ENCODE measurements at regions not wholly inside any gene's neighbourhood (a gene's known extent, or its start where the extent isn't known, plus 50 kb on each side); places are given as distances from the start of the nearest gene placed in this dataset.

DNA sequence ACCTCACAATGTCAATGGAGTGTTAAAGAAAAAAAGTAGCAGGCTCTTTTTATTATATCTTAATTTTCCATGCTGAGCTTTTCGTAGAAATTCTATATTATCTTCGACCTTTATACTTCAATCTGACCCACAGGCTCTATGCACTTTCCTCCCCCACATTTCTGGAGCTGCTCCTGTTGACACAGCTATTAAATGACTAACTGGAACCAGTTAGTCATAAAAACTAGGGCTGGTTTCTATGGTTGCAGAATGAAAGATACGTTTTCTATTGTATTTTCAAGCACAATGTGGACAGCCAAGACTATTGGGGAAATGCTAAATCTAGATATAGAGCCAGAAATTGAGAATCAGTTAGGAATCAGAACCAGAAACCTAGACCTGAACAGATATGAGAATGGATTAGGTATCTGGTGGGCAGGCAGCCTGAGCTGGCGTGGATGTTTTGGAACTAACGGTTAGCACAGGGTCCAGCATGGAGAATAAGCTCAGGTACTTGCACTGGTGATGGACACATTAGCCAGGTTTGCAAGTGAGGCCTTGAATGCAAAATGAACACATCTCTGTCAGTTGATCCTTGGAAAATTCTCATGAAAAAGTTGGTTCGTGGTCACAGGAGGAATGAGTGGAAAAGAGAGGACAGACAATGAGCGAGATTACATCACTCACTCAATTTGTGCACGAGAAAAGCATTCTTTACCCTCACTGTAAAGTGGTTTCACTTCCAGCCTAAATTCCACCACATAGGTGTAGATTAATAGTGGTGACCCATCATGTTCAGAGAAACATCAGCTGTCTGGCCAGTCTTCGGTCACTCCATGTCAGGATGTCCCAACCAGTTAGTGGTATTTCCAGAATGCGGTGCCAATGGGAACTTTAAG is 144.6 kb upstream of the EPHA4 start:
- ATAC-seq (ENCODE audit: low FRiP score) (no peak), DNase-seq (no peak)
- H3K27ac ChIP-seq (ENCODE audit: low read depth in 1 of 2, low read length in 2 of 2) = no peak overlapping the region
- WGBS, 2 donors = 77 to 78% methylated on average over 10 of the region's 10 CpGs
- H3K27me3 ChIP-seq (ENCODE audit: control insufficient read depth in 1 of 2, insufficient read depth in 2 of 2, low read length in 1 of 2) = no peaks in the 10 kb centered on the region
- no peak overlapping the region for H3K4me3 ChIP-seq (ENCODE audit: low read length in 2 of 2)
- intact Hi-C loops (cut with DNase I) = no loop called here
- peaks cover 1% of the 10 kb centered on the region for H3K9me3 ChIP-seq (ENCODE audit: control insufficient read depth, low read length)
- H3K36me3 ChIP-seq (ENCODE audit: control insufficient read depth in 1 of 2, insufficient read depth in 2 of 2, low read length in 1 of 2) = no peaks in the 10 kb centered on the region
- H3K4me1 ChIP-seq (ENCODE audit: control insufficient read depth in 1 of 2, insufficient read depth in 2 of 2, low read length in 2 of 2) = no peaks in the 10 kb centered on the region

DNA sequence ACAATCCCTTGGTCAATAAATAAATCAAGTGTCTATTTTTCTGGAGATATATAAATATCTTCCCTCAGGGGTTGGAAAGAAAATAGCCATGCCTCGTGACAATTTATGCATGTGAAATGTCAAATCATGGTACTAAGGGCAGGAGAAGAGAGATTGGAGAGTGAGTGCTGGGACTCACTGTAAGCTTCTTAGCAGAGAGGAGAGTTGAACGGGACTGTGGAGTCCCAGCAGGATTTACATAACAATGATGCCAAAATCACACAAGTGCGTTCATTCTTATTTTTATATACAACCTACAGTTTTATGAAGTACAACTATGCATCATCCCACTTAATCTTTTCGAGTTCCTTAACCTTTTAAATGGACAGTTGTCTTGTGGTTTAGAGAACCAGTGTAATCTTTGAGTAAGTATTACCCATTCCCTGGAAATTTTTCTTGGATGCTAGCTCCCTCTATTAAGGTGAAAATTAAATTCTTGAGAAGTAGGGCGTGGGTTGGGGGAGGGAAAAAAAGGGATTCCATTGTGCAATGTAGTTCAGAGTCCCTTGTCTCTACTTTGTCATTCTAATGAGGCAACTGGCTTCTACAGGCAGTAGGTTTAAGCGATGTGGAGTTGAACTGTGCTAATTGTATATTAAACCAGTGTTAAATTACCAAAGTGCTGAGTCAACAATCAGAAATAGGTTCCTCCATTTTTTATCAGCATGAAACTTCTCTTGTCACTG is 143.6 kb upstream of the EPHA4 start:
- Histone ChIP-seq H3K9me3 (ENCODE audit: control insufficient read depth, low read length) (peaks cover 1% of the 10 kb centered on the region), H3K36me3 (ENCODE audit: control insufficient read depth in 1 of 2, insufficient read depth in 2 of 2, low read length in 1 of 2) (no peaks in the 10 kb centered on the region), H3K4me3 (ENCODE audit: low read length in 2 of 2) (no peak overlapping the region), H3K27ac (ENCODE audit: low read depth in 1 of 2, low read length in 2 of 2) (no peak overlapping the region), H3K27me3 (ENCODE audit: control insufficient read depth in 1 of 2, insufficient read depth in 2 of 2, low read length in 1 of 2) (no peaks in the 10 kb centered on the region), H3K4me1 (ENCODE audit: control insufficient read depth in 1 of 2, insufficient read depth in 2 of 2, low read length in 2 of 2) (no peaks in the 10 kb centered on the region)
- intact Hi-C loops (cut with DNase I) = no loop called here
- no peak for ATAC-seq (ENCODE audit: low FRiP score)
- no peak for DNase-seq
- WGBS, 2 donors = 35 to 36% methylated on average over 6 of the region's 6 CpGs

DNA sequence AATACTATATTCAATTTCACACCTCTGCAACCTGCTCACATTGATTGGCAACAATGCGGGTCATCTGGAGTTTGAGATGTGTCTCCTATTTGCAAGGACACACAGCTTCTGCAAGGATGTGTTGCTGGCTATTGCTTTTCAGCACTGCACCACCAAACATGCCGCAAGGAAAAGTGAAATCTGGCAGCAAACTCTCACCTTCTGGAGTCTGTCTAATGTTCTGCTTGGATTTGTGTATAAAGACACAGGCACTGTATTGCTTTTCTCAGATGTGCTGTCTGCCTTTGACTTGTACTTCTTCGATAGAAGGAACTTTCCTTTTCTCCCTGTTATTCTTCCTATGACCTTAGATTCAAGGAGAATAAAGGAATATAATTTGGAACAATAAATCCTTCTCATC is 138.6 kb upstream of the EPHA4 start:
- no peak for DNase-seq
- no peak for ATAC-seq (ENCODE audit: low FRiP score)
- H3K9me3 ChIP-seq (ENCODE audit: control insufficient read depth, low read length) = no peaks in the 10 kb centered on the region
- no peaks in the 10 kb centered on the region for H3K36me3 ChIP-seq (ENCODE audit: control insufficient read depth in 1 of 2, insufficient read depth in 2 of 2, low read length in 1 of 2)
- H3K4me3 ChIP-seq (ENCODE audit: low read length in 2 of 2) = no peak overlapping the region
- no peaks in the 10 kb centered on the region for H3K4me1 ChIP-seq (ENCODE audit: control insufficient read depth in 1 of 2, insufficient read depth in 2 of 2, low read length in 2 of 2)
- WGBS, 2 donors = 81 to 87% methylated on average over 3 of the region's 3 CpGs
- H3K27me3 ChIP-seq (ENCODE audit: control insufficient read depth in 1 of 2, insufficient read depth in 2 of 2, low read length in 1 of 2) = no peaks in the 10 kb centered on the region
- no peak overlapping the region for H3K27ac ChIP-seq (ENCODE audit: low read depth in 1 of 2, low read length in 2 of 2)
- intact Hi-C loops (cut with DNase I) = no loop called here

DNA sequence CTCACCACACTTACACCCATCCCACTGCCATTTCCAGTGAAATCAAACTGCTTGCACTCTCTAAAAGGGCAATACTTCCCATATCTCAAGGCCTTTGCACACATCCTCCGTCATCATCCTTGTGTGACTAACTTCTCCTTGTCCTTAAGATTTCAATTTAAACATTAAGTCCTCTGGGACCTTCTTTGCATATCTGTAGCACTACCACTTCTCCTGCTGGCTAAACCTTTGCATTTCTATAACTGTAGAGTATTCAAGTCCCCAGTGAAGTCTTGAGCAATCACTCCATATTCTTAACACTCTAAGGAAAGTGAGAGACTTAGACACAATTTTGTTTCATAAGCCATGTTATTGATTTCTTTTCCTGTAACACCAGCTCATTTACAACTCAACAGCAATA is 136.8 kb upstream of the EPHA4 start:
- Histone ChIP-seq H3K9me3 (ENCODE audit: control insufficient read depth, low read length) (peaks cover 3% of the 10 kb centered on the region), H3K4me1 (ENCODE audit: control insufficient read depth in 1 of 2, insufficient read depth in 2 of 2, low read length in 2 of 2) (no peaks in the 10 kb centered on the region), H3K27me3 (ENCODE audit: control insufficient read depth in 1 of 2, insufficient read depth in 2 of 2, low read length in 1 of 2) (peaks cover 0 to 2% of the 10 kb centered on the region in 2 donors), H3K27ac (ENCODE audit: low read depth in 1 of 2, low read length in 2 of 2) (no peak overlapping the region), H3K36me3 (ENCODE audit: control insufficient read depth in 1 of 2, insufficient read depth in 2 of 2, low read length in 1 of 2) (no peaks in the 10 kb centered on the region), H3K4me3 (ENCODE audit: low read length in 2 of 2) (no peak overlapping the region)
- ATAC-seq (ENCODE audit: low FRiP score) (no peak), DNase-seq (no peak)
- intact Hi-C loops (cut with DNase I) = no loop called here
- WGBS, 2 donors = 58 to 60% methylated on average over 1 of the region's 1 CpG

DNA sequence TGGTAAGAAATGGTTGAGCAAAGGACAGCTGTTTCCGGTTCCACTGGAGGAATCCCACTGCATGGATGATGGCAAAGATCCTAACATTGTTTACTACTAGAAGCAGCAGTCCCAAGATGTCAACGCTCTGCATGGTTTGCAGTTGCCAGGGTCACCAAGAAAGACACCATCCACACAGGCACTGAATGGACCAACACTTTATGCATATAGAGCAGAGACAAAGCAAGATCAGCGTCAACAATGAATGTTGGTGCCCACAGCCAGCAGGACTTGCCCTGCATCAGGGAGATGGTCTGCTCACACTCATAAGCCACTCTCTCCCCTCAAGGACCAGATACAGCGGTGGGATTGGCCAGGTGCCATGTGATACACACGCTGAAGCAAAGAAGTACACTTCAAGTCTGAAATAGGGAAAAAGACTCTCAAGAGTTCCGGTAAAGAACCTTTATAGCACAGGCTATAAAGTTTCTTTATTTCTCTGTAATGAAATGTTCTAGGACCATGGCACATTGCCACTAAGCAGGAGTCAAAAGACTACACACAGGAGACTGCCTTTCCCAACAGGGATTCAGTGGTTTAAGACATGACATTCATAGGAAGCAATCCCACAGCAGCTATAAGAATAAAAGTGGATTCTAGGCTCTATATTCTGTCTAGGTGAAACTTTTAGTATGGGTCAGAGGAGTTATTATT is 133.2 kb upstream of the EPHA4 start:
- H3K4me3 ChIP-seq (ENCODE audit: low read length in 2 of 2) = no peak overlapping the region
- no peak overlapping the region for H3K27ac ChIP-seq (ENCODE audit: low read depth in 1 of 2, low read length in 2 of 2)
- H3K27me3 ChIP-seq (ENCODE audit: control insufficient read depth in 1 of 2, insufficient read depth in 2 of 2, low read length in 1 of 2) = peaks cover 0 to 2% of the 10 kb centered on the region in 2 donors
- peak; percentile 29 for ATAC-seq (ENCODE audit: low FRiP score)
- intact Hi-C loops (cut with DNase I) = no loop called here
- H3K4me1 ChIP-seq (ENCODE audit: control insufficient read depth in 1 of 2, insufficient read depth in 2 of 2, low read length in 2 of 2) = no peaks in the 10 kb centered on the region
- WGBS, 2 donors = 81 to 85% methylated on average over 6 of the region's 6 CpGs
- H3K9me3 ChIP-seq (ENCODE audit: control insufficient read depth, low read length) = peaks cover 3% of the 10 kb centered on the region
- no peaks in the 10 kb centered on the region for H3K36me3 ChIP-seq (ENCODE audit: control insufficient read depth in 1 of 2, insufficient read depth in 2 of 2, low read length in 1 of 2)
- peak in 1 of 2 donors; percentile 32 for DNase-seq

DNA sequence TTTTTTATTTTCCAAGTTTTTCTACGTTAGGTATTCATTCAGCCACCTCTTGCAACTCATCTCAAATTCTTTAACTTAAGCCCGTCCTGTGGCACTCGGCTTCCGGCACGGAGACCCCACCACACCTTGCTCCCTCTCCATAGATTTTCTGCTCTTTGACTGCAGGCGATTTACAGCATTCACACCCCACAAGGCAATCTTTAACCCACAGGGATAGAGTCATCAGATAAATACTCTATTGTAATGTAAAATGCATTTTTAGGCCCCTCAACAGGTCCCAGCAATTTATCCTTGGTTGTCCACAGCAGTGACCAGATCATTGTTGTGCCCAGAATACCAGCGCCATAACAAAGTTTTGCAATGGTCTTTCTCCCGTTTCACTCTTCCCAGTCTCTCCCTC is 132.3 kb upstream of the EPHA4 start:
- Histone ChIP-seq H3K4me3 (ENCODE audit: low read length in 2 of 2) (no peak overlapping the region), H3K4me1 (ENCODE audit: control insufficient read depth in 1 of 2, insufficient read depth in 2 of 2, low read length in 2 of 2) (no peaks in the 10 kb centered on the region), H3K27ac (ENCODE audit: low read depth in 1 of 2, low read length in 2 of 2) (no peak overlapping the region), H3K36me3 (ENCODE audit: control insufficient read depth in 1 of 2, insufficient read depth in 2 of 2, low read length in 1 of 2) (no peaks in the 10 kb centered on the region), H3K9me3 (ENCODE audit: control insufficient read depth, low read length) (peaks cover 3% of the 10 kb centered on the region), H3K27me3 (ENCODE audit: control insufficient read depth in 1 of 2, insufficient read depth in 2 of 2, low read length in 1 of 2) (peaks cover 0 to 2% of the 10 kb centered on the region in 2 donors)
- WGBS, 2 donors = 75 to 85% methylated on average over 8 of the region's 8 CpGs
- DNase-seq (no peak), ATAC-seq (ENCODE audit: low FRiP score) (no peak)
- intact Hi-C loops (cut with DNase I) = no loop called here

DNA sequence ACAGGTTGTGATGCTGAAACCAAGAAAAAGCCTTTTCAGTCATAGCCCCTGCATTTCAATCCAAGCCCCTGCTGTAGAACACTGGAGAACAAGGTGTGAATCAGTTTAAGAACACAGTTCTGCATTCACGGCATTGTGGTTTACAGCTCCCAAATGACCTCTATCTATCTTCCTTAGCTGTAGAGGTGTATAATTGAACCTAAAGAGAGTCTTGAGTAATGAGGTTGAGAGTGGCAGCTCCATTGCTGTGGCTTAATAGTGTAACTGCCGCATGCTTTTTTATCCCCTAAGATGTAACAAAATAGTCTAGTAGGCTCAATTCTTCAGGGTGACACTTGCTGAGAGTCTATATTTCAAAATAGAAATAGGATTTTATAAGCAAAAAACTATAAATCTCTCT is 121.3 kb upstream of the EPHA4 start:
- Histone ChIP-seq H3K27me3 (ENCODE audit: control insufficient read depth in 1 of 2, insufficient read depth in 2 of 2, low read length in 1 of 2) (no peaks in the 10 kb centered on the region), H3K9me3 (ENCODE audit: control insufficient read depth, low read length) (no peaks in the 10 kb centered on the region), H3K4me3 (ENCODE audit: low read length in 2 of 2) (no peak overlapping the region), H3K36me3 (ENCODE audit: control insufficient read depth in 1 of 2, insufficient read depth in 2 of 2, low read length in 1 of 2) (no peaks in the 10 kb centered on the region), H3K27ac (ENCODE audit: low read depth in 1 of 2, low read length in 2 of 2) (no peak overlapping the region), H3K4me1 (ENCODE audit: control insufficient read depth in 1 of 2, insufficient read depth in 2 of 2, low read length in 2 of 2) (no peaks in the 10 kb centered on the region)
- DNase-seq = no peak
- intact Hi-C loops (cut with DNase I) = no loop called here
- no peak for ATAC-seq (ENCODE audit: low FRiP score)
- 33 to 50% methylated on average over 2 of the region's 2 CpGs for WGBS, 2 donors

DNA sequence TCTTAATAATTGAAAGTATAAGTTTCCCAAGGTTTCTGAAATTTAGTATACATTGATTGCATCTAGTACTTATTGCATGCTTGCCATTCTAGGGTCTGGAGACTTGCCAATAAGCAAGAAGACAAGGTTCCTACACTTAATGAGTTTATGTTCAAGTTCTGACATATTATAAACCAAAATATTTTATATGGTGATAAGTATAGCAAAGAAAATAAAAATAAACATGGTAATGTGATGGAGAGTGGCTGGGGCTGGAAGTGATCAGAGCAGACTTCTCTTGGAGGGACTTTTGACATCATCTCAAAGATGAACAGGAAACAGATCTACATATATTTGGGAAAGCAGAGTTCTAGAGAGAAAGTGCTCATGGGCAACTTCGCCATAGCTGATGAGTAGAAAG is 119.5 kb upstream of the EPHA4 start:
- H3K9me3 ChIP-seq (ENCODE audit: control insufficient read depth, low read length) = no peaks in the 10 kb centered on the region
- 95 to 97% methylated on average over 1 of the region's 1 CpG for WGBS, 2 donors
- no peaks in the 10 kb centered on the region for H3K4me1 ChIP-seq (ENCODE audit: control insufficient read depth in 1 of 2, insufficient read depth in 2 of 2, low read length in 2 of 2)
- H3K36me3 ChIP-seq (ENCODE audit: control insufficient read depth in 1 of 2, insufficient read depth in 2 of 2, low read length in 1 of 2) = no peaks in the 10 kb centered on the region
- no peaks in the 10 kb centered on the region for H3K27me3 ChIP-seq (ENCODE audit: control insufficient read depth in 1 of 2, insufficient read depth in 2 of 2, low read length in 1 of 2)
- no peak for DNase-seq
- ATAC-seq (ENCODE audit: low FRiP score) = no peak
- H3K4me3 ChIP-seq (ENCODE audit: low read length in 2 of 2) = no peak overlapping the region
- intact Hi-C loops (cut with DNase I) = no loop called here
- H3K27ac ChIP-seq (ENCODE audit: low read depth in 1 of 2, low read length in 2 of 2) = no peak overlapping the region
